Spleen (tissue), 11 donors: ENCODE measurements at regions not wholly inside any gene's neighbourhood (a gene's known extent, or its start where the extent isn't known, plus 50 kb on each side); places are given as distances from the start of the nearest gene placed in this dataset.

Source experiments
- DNase-seq: peaks from one replicate; pipeline ENCODE4 v3.0.0-alpha.2; 2020
- H3K27ac ChIP-seq, 8 donors: fragments of 200-600 bp; sonication (generic) in 7 of 8; 1 replicate in 4 of 8; 2 replicates in 4 of 8; pipeline versions ENCODE4 v1.5.0 to v1.8.0; 2016 to 2021; ENCODE audit warnings: inconsistent platforms in 4 of 8, mild to moderate bottlenecking in 4 of 8, moderate library complexity in 1 of 8
- H3K27me3 ChIP-seq, 7 donors: fragments of 200-600 bp; sonication (generic) in 6 of 7; replicated peaks in 1 of 7; 1 replicate in 4 of 7; 2 replicates in 3 of 7; pipeline versions ENCODE4 v1.5.0 to v1.8.0; 2016 to 2021; ENCODE audit warnings: inconsistent platforms in 3 of 7, mild to moderate bottlenecking in 1 of 7
- H3K36me3 ChIP-seq, 6 donors: fragments of 200-600 bp; sonication (generic) in 5 of 6; 1 replicate in 4 of 6; 2 replicates in 2 of 6; pipeline versions ENCODE4 v1.5.0 to v1.8.0; 2016 to 2021; ENCODE audit warnings: inconsistent platforms in 2 of 6
- H3K4me1 ChIP-seq, 6 donors: fragments of 200-600 bp; sonication (generic) in 5 of 6; 1 replicate in 3 of 6; 2 replicates in 3 of 6; pipeline versions ENCODE4 v1.5.0 to v1.8.0; 2016 to 2021; ENCODE audit warnings: inconsistent platforms in 3 of 6
- H3K4me3 ChIP-seq, 8 donors: fragments of 200-600 bp; sonication (generic) in 7 of 8; 1 replicate in 4 of 8; 2 replicates in 4 of 8; pipeline versions ENCODE4 v1.5.0 to v1.8.0; 2016 to 2021; ENCODE audit warnings: inconsistent platforms in 4 of 8, mild to moderate bottlenecking in 4 of 8, moderate library complexity in 2 of 8
- H3K9me3 ChIP-seq, 8 donors: fragments of 200-600 bp; sonication (generic) in 7 of 8; 1 replicate in 4 of 8; 2 replicates in 4 of 8; pipeline versions ENCODE4 v1.5.0 to v1.8.0; 2016 to 2021; ENCODE audit warnings: inconsistent platforms in 4 of 8
- POLR2A ChIP-seq, 3 donors: fragments of 450-650 bp; IDR thresholded peaks; one replicate each; pipeline ENCODE4 v1.5.1; 2017; ENCODE audit warnings: antibody characterized with exemption in 3 of 3, mild to moderate bottlenecking in 1 of 3
- POLR2AphosphoS5 ChIP-seq, 3 donors: sonication (generic); formaldehyde crosslinking; IDR thresholded peaks; one replicate each; pipeline ENCODE4 v1.5.1; 2017; ENCODE audit warnings: antibody characterized with exemption in 3 of 3
- WGBS, 5 donors: extraction: QIAGEN DNeasy Blood & Tissue Kit in 3 of 5; methylation state at CpG; one replicate each; pipeline versions ENCODE4 v1.1.5 to v1.1.7; 2013 to 2018; 5-methylcytosine and 5-hydroxymethylcytosine counted together
- intact Hi-C: fragments of 100-400 bp; cut with DNase I; formaldehyde crosslinking; loops from one replicate; pipeline ENCODE4 v1.15.0; 2023; ENCODE audit warnings: low total_unique reads
- TF ChIP-seq, protein P1 (sequence below), 11 experiments: fragments of 200-600 bp in 7 of 11; fragments of 450-650 bp in 4 of 11; sonication (generic) in 4 of 11; IDR thresholded peaks in 8 of 11; conservative IDR thresholded peaks in 3 of 11; 1 replicate in 7 of 11; 2 replicates in 4 of 11; pipeline versions ENCODE4 v1.4.0 to v1.8.0; 2016 to 2021; ENCODE audit warnings: antibody characterized with exemption in 11 of 11, inconsistent platforms in 4 of 11, mild to moderate bottlenecking in 1 of 11
- donor health status: healthy with polysubstance abuse.
- donor health status: DM: no; HTN: no; CAD: no; lungs with moderate emphysema.
- donor health status: DM: no; HTN: no; CAD: no.
- donor health status: Bipolar disorder and iron deficiency.
- donor health status: healthy.
- donor health status: DM: no; HTN: no; CAD: no.
- donor health status: DM: yes; HTN: yes; CAD: no.

DNA sequence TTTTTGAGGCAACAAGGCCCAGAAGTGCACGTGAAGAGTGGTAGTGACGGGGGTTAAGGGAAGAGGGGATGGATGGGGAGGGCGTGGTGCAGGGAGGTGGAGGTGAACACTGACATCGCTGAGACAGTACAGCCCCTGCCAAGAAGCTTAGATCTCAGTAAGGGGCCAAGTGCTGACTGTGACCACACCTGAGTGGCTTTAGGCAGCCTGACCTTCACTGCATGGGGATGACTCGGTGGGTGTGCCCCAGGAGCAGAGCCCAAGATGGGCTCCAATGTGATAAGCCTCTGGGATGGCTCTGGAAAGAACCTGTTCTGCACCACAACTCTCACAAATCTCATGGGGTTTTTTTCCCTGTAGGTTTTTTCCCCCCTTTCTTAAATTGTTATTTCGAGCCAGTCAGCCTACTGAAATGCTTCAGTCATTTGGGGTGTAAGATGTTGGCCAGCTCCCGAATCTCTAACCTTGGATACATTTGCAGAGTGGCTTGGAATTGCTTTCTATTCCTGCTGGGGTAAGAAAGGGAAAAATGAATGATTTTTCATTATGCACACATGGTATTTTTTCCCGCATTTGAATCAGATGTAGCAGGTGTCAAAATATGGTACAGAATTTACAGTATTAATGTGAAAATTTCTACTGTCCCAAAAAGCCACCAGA is 165.0 kb downstream of the TM9SF2 start:
- H3K9me3 ChIP-seq: no peaks in the 10 kb centered on the region
- H3K36me3 ChIP-seq: no peaks in the 10 kb centered on the region
- no peak for DNase-seq
- TF ChIP-seq, protein P1, sequence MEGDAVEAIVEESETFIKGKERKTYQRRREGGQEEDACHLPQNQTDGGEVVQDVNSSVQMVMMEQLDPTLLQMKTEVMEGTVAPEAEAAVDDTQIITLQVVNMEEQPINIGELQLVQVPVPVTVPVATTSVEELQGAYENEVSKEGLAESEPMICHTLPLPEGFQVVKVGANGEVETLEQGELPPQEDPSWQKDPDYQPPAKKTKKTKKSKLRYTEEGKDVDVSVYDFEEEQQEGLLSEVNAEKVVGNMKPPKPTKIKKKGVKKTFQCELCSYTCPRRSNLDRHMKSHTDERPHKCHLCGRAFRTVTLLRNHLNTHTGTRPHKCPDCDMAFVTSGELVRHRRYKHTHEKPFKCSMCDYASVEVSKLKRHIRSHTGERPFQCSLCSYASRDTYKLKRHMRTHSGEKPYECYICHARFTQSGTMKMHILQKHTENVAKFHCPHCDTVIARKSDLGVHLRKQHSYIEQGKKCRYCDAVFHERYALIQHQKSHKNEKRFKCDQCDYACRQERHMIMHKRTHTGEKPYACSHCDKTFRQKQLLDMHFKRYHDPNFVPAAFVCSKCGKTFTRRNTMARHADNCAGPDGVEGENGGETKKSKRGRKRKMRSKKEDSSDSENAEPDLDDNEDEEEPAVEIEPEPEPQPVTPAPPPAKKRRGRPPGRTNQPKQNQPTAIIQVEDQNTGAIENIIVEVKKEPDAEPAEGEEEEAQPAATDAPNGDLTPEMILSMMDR (IDR thresholded peaks at IDR 0.05 in 8 of 11, conservative IDR thresholded peaks at IDR 0.05 in 3 of 11): no peak
- TF ChIP-seq POLR2A (IDR thresholded peaks at IDR 0.05): no peak
- no peak for TF ChIP-seq POLR2AphosphoS5 (IDR thresholded peaks at IDR 0.05)
- WGBS, 5 donors: 84 to 90% (median 87%) methylated on average over 8 of the region's 8 CpGs
- H3K27ac ChIP-seq: no peak overlapping the region
- intact Hi-C loops: no loop called here
- no peaks in the 10 kb centered on the region for H3K27me3 ChIP-seq
- H3K4me3 ChIP-seq: no peak overlapping the region
- no peaks in the 10 kb centered on the region for H3K4me1 ChIP-seq

DNA sequence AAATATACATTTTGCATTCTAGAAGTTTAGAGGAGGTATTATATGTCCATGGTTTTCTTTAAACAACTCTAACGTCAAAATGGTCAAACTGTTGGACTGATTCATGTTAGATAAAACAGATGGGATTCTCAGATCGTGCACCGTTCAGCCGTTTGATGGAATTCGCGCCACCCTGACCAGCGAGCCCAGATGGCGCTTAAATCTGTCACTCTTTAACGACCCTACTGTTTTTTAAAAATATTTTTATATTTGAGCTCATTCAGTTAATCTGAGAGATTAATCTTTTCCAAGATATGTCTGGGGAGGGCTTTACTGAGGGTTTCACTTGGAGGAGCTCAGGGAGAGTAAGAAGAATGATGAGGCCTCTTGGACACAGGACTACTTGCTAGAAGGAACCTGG is 164.4 kb downstream of the TM9SF2 start:
- Histone ChIP-seq H3K36me3 (no peaks in the 10 kb centered on the region), H3K9me3 (no peaks in the 10 kb centered on the region), H3K27ac (no peak overlapping the region), H3K4me1 (no peaks in the 10 kb centered on the region), H3K27me3 (no peaks in the 10 kb centered on the region), H3K4me3 (no peak overlapping the region)
- intact Hi-C loops: no loop called here
- WGBS, 5 donors: 95% methylated on average over 9 of the region's 9 CpGs
- no peak for DNase-seq
- TF ChIP-seq POLR2A (IDR thresholded peaks at IDR 0.05) (no peak), POLR2AphosphoS5 (IDR thresholded peaks at IDR 0.05) (no peak)
- TF ChIP-seq, protein P1 (IDR thresholded peaks at IDR 0.05 in 8 of 11, conservative IDR thresholded peaks at IDR 0.05 in 3 of 11): no peak

DNA sequence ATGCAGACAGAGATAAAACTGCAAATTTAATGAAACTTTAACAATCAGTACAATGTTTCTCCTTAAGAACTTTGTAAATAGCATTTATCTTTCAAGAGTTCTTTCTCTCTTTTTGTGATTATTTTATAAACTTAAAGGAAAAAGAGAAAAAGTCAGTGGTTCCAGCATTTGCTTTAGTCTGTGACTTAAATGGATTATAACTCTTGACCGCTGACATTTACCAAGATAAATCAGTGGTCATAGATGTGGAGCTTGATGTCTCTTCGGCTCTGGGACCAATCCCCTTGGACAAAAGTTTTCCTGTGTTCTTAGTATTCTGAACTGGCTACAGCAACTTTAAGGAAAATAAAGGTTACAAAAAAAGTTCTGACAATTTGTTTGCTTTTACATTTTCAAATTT is 162.6 kb downstream of the TM9SF2 start:
- TF ChIP-seq POLR2AphosphoS5 (IDR thresholded peaks at IDR 0.05) (no peak), POLR2A (IDR thresholded peaks at IDR 0.05) (no peak)
- TF ChIP-seq, protein P1 (IDR thresholded peaks at IDR 0.05 in 8 of 11, conservative IDR thresholded peaks at IDR 0.05 in 3 of 11): no peak
- intact Hi-C loops: no loop called here
- Histone ChIP-seq H3K27ac (no peak overlapping the region), H3K4me1 (peaks cover 0 to 11% (median 4%) of the 10 kb centered on the region in 6 donors), H3K36me3 (no peaks in the 10 kb centered on the region), H3K4me3 (no peak overlapping the region), H3K9me3 (no peaks in the 10 kb centered on the region), H3K27me3 (no peaks in the 10 kb centered on the region)
- 92 to 99% (median 96%) methylated on average over 2 of the region's 2 CpGs for WGBS, 5 donors
- no peak for DNase-seq

DNA sequence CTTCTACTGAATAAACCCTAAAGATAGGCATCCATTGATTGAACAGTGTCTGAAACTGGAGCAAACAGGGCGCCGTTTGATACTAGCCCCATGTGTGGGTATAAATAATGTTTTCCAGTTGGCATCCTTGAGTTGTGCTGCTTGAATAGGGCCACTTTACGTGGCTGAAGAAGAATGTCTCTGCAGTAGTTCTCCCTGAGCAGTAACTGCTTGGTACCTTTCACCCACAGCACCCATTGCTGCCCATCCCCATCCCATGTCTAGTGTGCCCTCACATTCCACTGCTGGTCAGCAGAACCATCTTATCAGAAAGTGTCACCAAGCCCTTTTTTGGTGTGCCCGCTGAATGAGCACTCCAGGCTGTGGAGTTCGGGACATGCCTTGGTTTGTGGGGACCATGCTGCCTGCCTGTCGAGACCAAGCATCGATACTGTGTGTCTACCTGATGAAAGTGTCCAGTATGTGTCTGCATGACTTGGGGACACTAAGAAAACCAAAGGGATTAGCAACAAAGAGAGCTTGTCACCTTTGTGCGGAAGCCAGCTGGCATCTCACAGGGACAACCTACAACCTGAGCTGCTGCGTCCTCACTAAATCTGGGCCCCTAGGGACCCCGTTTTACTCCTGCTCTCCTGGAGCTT is 162.0 kb downstream of the TM9SF2 start:
- 91 to 97% (median 96%) methylated on average over 10 of the region's 10 CpGs for WGBS, 5 donors
- TF ChIP-seq, protein P1 (IDR thresholded peaks at IDR 0.05 in 8 of 11, conservative IDR thresholded peaks at IDR 0.05 in 3 of 11): no peak
- TF ChIP-seq POLR2AphosphoS5 (IDR thresholded peaks at IDR 0.05): no peak
- TF ChIP-seq POLR2A (IDR thresholded peaks at IDR 0.05): no peak
- Histone ChIP-seq H3K27ac (no peak overlapping the region), H3K27me3 (peaks cover 0 to 6% (median 0%) of the 10 kb centered on the region in 7 donors), H3K36me3 (no peaks in the 10 kb centered on the region), H3K9me3 (no peaks in the 10 kb centered on the region), H3K4me1 (peaks cover 0 to 17% (median 10%) of the 10 kb centered on the region in 6 donors), H3K4me3 (no peak overlapping the region)
- no peak for DNase-seq
- intact Hi-C loops: no loop called here
